HCT116 (cell line): ENCODE measurements at regions not wholly inside any gene's neighbourhood (a gene's known extent, or its start where the extent isn't known, plus 50 kb on each side); places are given as distances from the start of the nearest gene placed in this dataset.

Source experiments
- POLR2A ChIP-seq: IDR thresholded peaks from 2 replicates; pipeline ENCODE4 v1.7.0; 2011; ENCODE audit warnings: borderline replicate concordance; ENCODE audit not compliant: insufficient read depth, insufficient read length; ENCODE audit errors: extremely low read depth
- TCF7L2 ChIP-seq: IDR thresholded peaks from 2 replicates; pipeline ENCODE4 v1.7.0; 2011; ENCODE audit warnings: borderline replicate concordance, inconsistent platforms; ENCODE audit not compliant: insufficient read depth, insufficient read length; ENCODE audit errors: extremely low read depth

- no peak for TF ChIP-seq TCF7L2
- TF ChIP-seq POLR2A = no peak
Measured at GRCh38 chr9:26574256-26574655, 318.3 kb downstream of the CAAP1 start.
